Neural cell (in vitro differentiated cells): ENCODE measurements at regions not wholly inside any gene's neighbourhood (a gene's known extent, or its start where the extent isn't known, plus 50 kb on each side); places are given as distances from the start of the nearest gene placed in this dataset.
A peak's percentile ranks its signal among the peaks of the same experiment; 100 is the strongest.

Experiments
- CTCF ChIP-seq: fragments of 450-650 bp; IDR thresholded peaks from 2 replicates; pipeline ENCODE4 v1.5.1; 2014; ENCODE audit warnings: antibody characterized with exemption, mild to moderate bottlenecking, moderate library complexity; ENCODE audit not compliant: poor library complexity, severe bottlenecking
- EP300 ChIP-seq: fragments of 450-650 bp; conservative IDR thresholded peaks from 2 replicates; pipeline ENCODE4 v1.6.1; 2014; ENCODE audit warnings: antibody characterized with exemption, mild to moderate bottlenecking, moderate library complexity; ENCODE audit not compliant: poor library complexity, severe bottlenecking
- EZH2 ChIP-seq: fragments of 200-600, 300-800 bp; shearing (Covaris generic), sonication (generic); IDR thresholded peaks from 2 replicates; pipeline ENCODE4 v1.6.1; 2014; ENCODE audit warnings: antibody characterized with exemption, low read length, borderline replicate concordance, mild to moderate bottlenecking; ENCODE audit not compliant: insufficient read depth, poor library complexity, severe bottlenecking
- MXI1 ChIP-seq: fragments of 450-650 bp; conservative IDR thresholded peaks from 2 replicates; pipeline ENCODE4 v1.6.1; 2014; ENCODE audit warnings: antibody characterized with exemption, mild to moderate bottlenecking; ENCODE audit not compliant: poor library complexity, severe bottlenecking
- POLR2AphosphoS5 ChIP-seq: IDR thresholded peaks from 2 replicates; pipeline ENCODE4 v1.6.1; 2012
- RAD21 ChIP-seq: fragments of 450-650 bp; conservative IDR thresholded peaks from 2 replicates; pipeline ENCODE4 v1.6.1; 2014; ENCODE audit warnings: antibody characterized with exemption, mild to moderate bottlenecking, moderate library complexity
- REST ChIP-seq: IDR thresholded peaks from 2 replicates; pipeline ENCODE4 v1.6.1; 2012; ENCODE audit warnings: borderline replicate concordance

- no peak for TF ChIP-seq REST
- no peak for TF ChIP-seq CTCF
- no peak for TF ChIP-seq POLR2AphosphoS5
- no peak for TF ChIP-seq EZH2
- no peak for TF ChIP-seq MXI1
- TF ChIP-seq EP300: peak; percentile 13
- peak; percentile 31 for TF ChIP-seq RAD21
Observed at GRCh38 chr6:113564371-113565171, 292.6 kb upstream of the MARCKS start.
